ENCODE measurements at regions not wholly inside any gene's neighbourhood (a gene's known extent, or its start where the extent isn't known, plus 50 kb on each side); places are given as distances from the start of the nearest gene placed in this dataset.
"Not testable (repeated sequence)": the region's sequence is repeated elsewhere in the genome, so short reads cannot be mapped to it uniquely, and the experiment has no call there.

DNA sequence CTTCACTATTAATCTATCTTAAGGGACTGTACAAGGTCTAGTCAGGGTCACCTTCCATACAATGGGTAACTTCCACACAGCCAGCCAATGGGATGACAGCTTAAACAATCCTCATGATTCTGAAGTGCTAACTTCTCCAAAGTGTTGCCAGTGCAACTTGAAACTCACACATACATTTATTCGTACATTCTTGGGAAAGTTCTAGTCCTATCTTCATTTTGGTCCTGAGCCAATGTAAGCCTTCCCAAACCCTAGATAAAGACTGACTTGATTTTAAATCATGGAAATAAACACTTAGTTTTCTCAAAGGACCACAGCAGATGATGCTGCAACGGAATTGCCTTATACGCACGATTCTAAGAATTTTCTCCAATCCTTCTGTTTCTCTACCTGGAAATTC is 117.5 kb upstream of the COL1A2 start:
- DNase-seq = no peak

DNA sequence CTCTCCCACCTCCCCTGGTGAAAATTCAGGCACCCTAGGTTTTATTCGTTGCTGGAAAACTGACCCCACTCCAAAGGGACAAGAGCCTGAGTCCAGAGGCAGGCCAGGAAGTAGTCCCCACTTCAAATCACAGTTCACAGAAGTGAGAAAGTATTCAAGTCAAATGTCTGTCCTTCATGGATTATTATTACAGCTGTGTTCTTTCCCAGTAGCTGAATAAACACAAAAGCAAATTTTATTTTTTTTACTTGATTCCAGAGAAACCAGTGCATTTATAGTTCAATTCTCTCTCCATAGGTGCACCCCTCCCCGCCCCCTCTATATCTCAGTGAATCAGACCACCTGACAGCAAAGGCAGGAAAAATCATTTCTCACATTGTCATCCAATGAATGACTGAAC is 113.8 kb upstream of the COL1A2 start:
- DNase-seq = no peak

- no peak for DNase-seq
Measured at GRCh38 chr7:94284104-94284503, 110.6 kb upstream of the COL1A2 start.

DNA sequence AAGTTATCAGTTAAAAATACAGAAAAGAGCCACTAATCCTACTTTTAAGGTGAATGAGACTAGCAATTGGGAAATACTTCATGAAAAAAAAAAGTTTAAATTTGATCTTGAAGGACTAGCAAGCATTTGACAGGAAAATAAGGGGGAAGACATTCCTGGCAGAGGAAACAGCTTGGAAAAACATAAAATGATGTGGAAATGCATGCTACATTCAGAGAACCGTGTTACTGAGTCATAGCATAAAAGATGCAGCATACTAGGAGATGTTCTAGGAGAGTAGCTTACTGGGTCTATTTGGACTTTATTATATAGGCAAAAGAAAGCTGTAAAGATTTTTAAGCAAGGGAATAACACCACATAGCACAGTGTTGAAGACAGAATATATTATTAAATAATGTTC is 108.6 kb upstream of the COL1A2 start:
- DNase-seq = no peak

- no peak for DNase-seq
Measured at GRCh38 chr7:94288096-94288495, 106.6 kb upstream of the COL1A2 start.

GRCh38 chr7:94289071-94289470 is 105.6 kb upstream of the COL1A2 start:
- no peak for DNase-seq

GRCh38 chr7:94294471-94295131 is 100.1 kb upstream of the COL1A2 start:
- DNase-seq = no peak

- no peak for DNase-seq
Measured at GRCh38 chr7:94295850-94296249, 98.8 kb upstream of the COL1A2 start.

GRCh38 chr7:94296881-94297280 is 97.8 kb upstream of the COL1A2 start:
- no peak for DNase-seq

- DNase-seq = no peak
Measured at GRCh38 chr7:94297397-94297838, 97.3 kb upstream of the COL1A2 start.

DNA sequence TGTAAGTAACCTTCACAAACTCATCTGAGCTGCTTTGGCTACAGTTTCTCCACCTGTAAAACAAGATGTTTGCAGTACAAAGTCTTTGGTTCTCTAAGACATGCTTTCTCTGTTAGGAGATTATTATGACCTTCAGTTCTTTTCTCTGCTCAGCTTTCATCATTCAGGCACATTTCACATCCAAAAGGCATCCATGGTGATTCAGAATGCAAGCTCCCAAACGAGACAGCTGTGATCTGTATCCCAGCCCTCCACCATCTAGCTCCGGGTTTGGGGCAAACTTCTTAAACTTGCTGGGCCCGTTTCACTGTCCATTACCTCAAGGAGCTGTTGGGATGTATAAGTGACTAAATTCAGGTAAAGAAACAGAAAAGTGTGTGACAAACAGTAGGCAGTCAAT is 95.8 kb upstream of the COL1A2 start:
- DNase-seq = no peak

DNA sequence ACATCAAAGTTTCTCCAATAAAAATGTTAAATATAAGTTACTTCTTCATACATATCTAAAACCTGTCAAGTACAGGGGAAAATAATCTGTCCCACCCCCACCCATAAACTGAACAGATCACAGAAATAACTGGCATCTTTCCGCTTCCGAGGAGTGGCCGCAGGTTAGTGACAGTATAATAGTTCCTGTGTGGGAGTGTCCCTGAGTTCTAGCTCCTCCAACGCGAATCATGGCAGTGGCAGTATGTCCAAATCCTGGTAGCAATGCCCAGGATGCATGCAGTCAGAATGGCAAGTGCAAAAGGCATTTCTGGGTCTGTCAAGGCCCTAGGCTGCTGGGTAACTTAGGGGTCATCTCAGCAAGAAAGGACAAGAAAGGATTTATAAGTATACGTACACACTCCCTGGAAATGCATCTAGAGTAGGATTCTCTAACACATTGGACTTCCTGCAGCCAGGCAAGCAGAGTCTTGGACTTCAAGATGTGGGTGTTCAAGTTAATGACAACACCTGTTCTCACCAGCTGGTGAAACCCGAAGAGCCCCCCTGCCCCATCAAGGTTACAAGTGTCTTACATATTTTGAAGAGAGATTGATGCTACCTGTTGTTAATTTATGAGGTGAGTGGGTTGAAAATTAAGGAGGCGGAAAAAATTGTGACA is 94.4 kb upstream of the COL1A2 start:
- DNase-seq = no peak

GRCh38 chr7:94301024-94301586 is 93.6 kb upstream of the COL1A2 start:
- no peak for DNase-seq

DNA sequence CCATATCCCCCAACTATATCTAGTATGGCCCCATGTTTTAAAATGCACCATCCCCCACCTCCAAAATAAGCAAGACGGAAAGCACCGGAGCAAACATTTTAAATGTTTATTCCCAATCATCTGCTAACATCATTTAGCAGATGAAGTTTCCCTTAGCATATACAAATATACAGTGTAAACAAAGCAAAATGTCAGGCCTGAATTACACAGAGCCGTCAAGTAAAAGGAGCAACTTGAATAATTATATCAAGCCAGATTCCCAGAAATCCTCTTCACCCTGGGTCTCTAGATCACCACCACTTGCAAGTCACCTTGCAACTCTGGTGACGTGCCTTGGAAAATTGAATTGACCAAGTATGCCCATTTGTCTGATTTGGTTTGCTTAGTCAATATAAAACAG is 91.6 kb upstream of the COL1A2 start:
- no peak for DNase-seq

DNA sequence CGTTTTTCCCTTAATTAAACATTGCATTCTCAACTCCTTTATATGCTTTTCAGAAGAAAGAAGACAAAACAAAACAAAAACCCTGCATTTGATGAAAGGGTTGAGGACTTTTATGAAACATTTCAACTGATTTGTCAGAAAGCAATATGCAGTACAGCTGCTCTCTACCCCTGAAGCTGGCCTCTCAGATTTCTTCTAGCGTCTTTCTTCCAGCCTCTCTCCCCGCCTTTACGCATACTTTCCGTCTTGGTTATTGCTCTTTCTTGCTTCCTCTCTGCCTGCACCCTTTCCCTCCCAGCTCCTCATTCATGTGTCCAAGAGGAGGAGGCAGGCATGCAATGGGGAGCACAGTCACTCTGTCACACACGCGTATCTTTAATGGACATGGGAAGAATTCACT is 91.0 kb upstream of the COL1A2 start:
- DNase-seq = no peak

- no peak for DNase-seq
Measured at GRCh38 chr7:94304878-94305277, 89.8 kb upstream of the COL1A2 start.

DNA sequence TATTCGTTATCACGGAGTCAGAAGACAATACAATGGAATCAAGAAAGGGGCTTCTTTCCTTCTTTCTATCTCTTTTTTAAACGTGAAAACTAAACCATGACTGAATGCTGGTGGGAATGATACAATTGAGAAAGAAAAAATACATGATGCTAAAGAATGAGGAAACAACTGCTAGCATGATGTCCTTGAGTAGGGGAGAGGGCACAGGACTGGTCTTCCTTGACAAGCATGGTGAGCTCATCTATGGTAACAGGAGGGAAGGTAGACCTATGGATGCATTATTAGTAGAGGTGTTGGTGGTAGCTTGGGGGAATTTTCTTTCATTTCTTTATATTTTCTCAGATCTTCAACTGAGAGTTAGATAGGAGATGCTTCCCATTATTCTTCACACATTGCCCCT is 88.9 kb upstream of the COL1A2 start:
- no peak for DNase-seq

GRCh38 chr7:94307399-94308048 is 87.2 kb upstream of the COL1A2 start:
- no peak for DNase-seq

GRCh38 chr7:94311515-94311914 is 83.2 kb upstream of the COL1A2 start:
- no peak for DNase-seq

GRCh38 chr7:94313926-94314325 is 80.8 kb upstream of the COL1A2 start:
- DNase-seq = no peak

DNA sequence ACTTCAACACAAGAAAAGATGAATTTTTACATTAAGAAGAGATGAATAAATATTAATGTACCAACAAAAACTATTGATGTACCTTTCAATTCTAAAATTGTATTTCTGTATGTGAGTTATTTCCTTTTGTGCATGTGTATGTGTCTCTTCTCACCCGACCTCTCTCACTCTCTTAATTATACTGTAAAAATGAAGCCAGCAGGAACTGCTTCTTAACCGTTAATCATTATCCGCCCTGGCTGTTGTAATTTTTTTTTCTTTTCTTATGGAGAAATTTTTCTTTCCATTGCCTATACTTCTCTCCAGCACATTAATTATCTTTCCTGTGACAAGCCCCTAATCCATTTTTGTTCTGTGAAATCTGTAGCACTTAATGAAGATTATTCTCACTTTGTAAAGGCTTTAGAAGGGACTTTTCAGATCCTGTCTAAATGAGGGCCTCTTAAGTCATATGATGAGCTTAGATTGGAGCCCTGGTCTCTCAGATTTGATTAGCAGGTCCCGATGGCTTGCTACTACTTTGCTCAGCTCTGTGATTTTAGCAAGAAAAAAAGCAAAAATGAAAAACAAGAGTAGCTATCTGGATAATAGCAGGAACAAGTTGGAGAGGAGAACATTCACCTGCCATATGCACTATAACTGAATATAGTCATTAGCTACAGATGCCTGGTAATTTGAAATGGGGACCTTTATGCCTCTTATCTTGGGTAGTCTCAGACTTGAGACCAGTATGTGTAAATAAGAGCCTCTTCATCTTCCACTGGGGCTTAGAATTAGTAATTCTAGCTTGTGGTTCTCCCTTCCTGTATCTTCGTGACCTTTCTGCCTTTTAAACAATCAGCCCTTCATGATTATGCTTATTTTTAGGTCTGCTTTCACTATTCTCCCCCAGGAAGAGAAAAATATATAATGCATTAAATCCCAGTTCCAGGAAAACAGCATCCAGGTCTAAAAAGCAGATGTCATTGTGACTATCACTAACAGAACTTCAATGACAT is 80.0 kb upstream of the COL1A2 start:
- DNase-seq = no peak

GRCh38 chr7:94321138-94321537 is 73.6 kb upstream of the COL1A2 start:
- not testable (repeated sequence) for DNase-seq

GRCh38 chr7:94323844-94324243 is 70.9 kb upstream of the COL1A2 start:
- no peak for DNase-seq
